Thyroid gland (tissue), 4 donors: ENCODE measurements at regions not wholly inside any gene's neighbourhood (a gene's known extent, or its start where the extent isn't known, plus 50 kb on each side); places are given as distances from the start of the nearest gene placed in this dataset.

Experiments used
- DNase-seq, 2 donors: peaks; one replicate each; pipeline ENCODE4 v3.0.0-alpha.2; 2019
- H3K27ac ChIP-seq, 3 donors: fragments of 200-600 bp; sonication (generic); 1 replicate in 2 of 3; 2 replicates in 1 of 3; pipeline ENCODE4 v1.5.1; 2016 to 2019; ENCODE audit warnings: mild to moderate bottlenecking in 1 of 3, moderate library complexity in 1 of 3
- H3K27me3 ChIP-seq: fragments of 200-600 bp; sonication (generic); one replicate; pipeline ENCODE4 v1.5.1; 2019
- H3K36me3 ChIP-seq, 2 donors: fragments of 200-600 bp; sonication (generic); one replicate each; pipeline ENCODE4 v1.5.1; 2016 to 2019
- H3K4me1 ChIP-seq, 2 donors: fragments of 200-600 bp; sonication (generic); one replicate each; pipeline ENCODE4 v1.5.1; 2017 to 2019
- H3K4me3 ChIP-seq, 3 donors: fragments of 200-600 bp; sonication (generic); replicated peaks in 1 of 3; 1 replicate in 2 of 3; 2 replicates in 1 of 3; pipeline ENCODE4 v1.5.1; 2016; ENCODE audit warnings: mild to moderate bottlenecking in 1 of 3
- H3K9me3 ChIP-seq: fragments of 200-600 bp; sonication (generic); one replicate; pipeline ENCODE4 v1.5.1; 2017
- CTCF ChIP-seq, 6 experiments: fragments of 200-600 bp in 3 of 6; fragments of 450-650 bp in 3 of 6; sonication (generic) in 3 of 6; IDR thresholded peaks; one replicate each; pipeline ENCODE4 v1.5.1; 2016 to 2019; ENCODE audit warnings: antibody characterized with exemption in 6 of 6, mild to moderate bottlenecking in 2 of 6, inconsistent platforms in 1 of 6, moderate library complexity in 1 of 6
- POLR2A ChIP-seq, 2 donors: fragments of 450-650 bp; IDR thresholded peaks; one replicate each; pipeline ENCODE4 v1.6.1; 2017; ENCODE audit warnings: antibody characterized with exemption in 2 of 2, mild to moderate bottlenecking in 2 of 2, moderate library complexity in 1 of 2
- WGBS, 2 donors: methylation state at CpG; one replicate each; pipeline ENCODE4 v1.1.5; 2017; 5-methylcytosine and 5-hydroxymethylcytosine counted together
- intact Hi-C: fragments of 100-400 bp; cut with DNase I; formaldehyde crosslinking; loops from one replicate; pipeline ENCODE4 v1.15.1; 2023

- no peak for DNase-seq
- intact Hi-C loops: no loop called here
- Histone ChIP-seq H3K36me3 (no peaks in the 10 kb centered on the region), H3K9me3 (no peaks in the 10 kb centered on the region), H3K4me3 (no peak overlapping the region), H3K4me1 (no peaks in the 10 kb centered on the region), H3K27me3 (no peaks in the 10 kb centered on the region), H3K27ac (no peak overlapping the region)
- no peak for TF ChIP-seq CTCF (IDR thresholded peaks at IDR 0.05)
- no peak for TF ChIP-seq POLR2A (IDR thresholded peaks at IDR 0.05)
- WGBS, 2 donors: 74 to 81% methylated on average over 9 of the region's 9 CpGs
These were observed 239.0 kb upstream of the DIAPH2 start for GRCh38 chrX:96445531-96446065.

- WGBS, 2 donors: 94% methylated on average over 3 of the region's 3 CpGs
- TF ChIP-seq POLR2A (IDR thresholded peaks at IDR 0.05) (no peak), CTCF (IDR thresholded peaks at IDR 0.05) (no peak)
- no peaks in the 10 kb centered on the region for H3K36me3 ChIP-seq
- H3K9me3 ChIP-seq: no peaks in the 10 kb centered on the region
- DNase-seq: no peak
- intact Hi-C loops: no loop called here
- no peak overlapping the region for H3K27ac ChIP-seq
- no peaks in the 10 kb centered on the region for H3K27me3 ChIP-seq
- H3K4me1 ChIP-seq: no peaks in the 10 kb centered on the region
- no peak overlapping the region for H3K4me3 ChIP-seq
These were observed 238.1 kb upstream of the DIAPH2 start for GRCh38 chrX:96446524-96446923.

GRCh38 chrX:96447161-96447560 lies 237.5 kb upstream of the DIAPH2 start:
- DNase-seq: no peak
- intact Hi-C loops: no loop called here
- no peak for TF ChIP-seq CTCF (IDR thresholded peaks at IDR 0.05)
- TF ChIP-seq POLR2A (IDR thresholded peaks at IDR 0.05): no peak
- Histone ChIP-seq H3K9me3 (no peaks in the 10 kb centered on the region), H3K27me3 (no peaks in the 10 kb centered on the region), H3K36me3 (no peaks in the 10 kb centered on the region), H3K4me3 (no peak overlapping the region), H3K4me1 (no peaks in the 10 kb centered on the region), H3K27ac (no peak overlapping the region)
- WGBS, 2 donors: 73 to 95% methylated on average over 1 of the region's 1 CpG

- H3K27ac ChIP-seq: no peak overlapping the region
- H3K36me3 ChIP-seq: no peaks in the 10 kb centered on the region
- H3K4me1 ChIP-seq: no peaks in the 10 kb centered on the region
- DNase-seq: no peak
- TF ChIP-seq CTCF (IDR thresholded peaks at IDR 0.05): no peak
- no peak for TF ChIP-seq POLR2A (IDR thresholded peaks at IDR 0.05)
- intact Hi-C loops: no loop called here
- WGBS, 2 donors: 97 to 98% methylated on average over 6 of the region's 6 CpGs
- no peaks in the 10 kb centered on the region for H3K27me3 ChIP-seq
- H3K4me3 ChIP-seq: no peak overlapping the region
- H3K9me3 ChIP-seq: no peaks in the 10 kb centered on the region
These were observed 235.5 kb upstream of the DIAPH2 start for GRCh38 chrX:96449191-96449590.

GRCh38 chrX:96449896-96450295 lies 234.7 kb upstream of the DIAPH2 start:
- DNase-seq: no peak
- intact Hi-C loops: no loop called here
- H3K4me1 ChIP-seq: no peaks in the 10 kb centered on the region
- H3K36me3 ChIP-seq: no peaks in the 10 kb centered on the region
- H3K27ac ChIP-seq: no peak overlapping the region
- no peak overlapping the region for H3K4me3 ChIP-seq
- TF ChIP-seq POLR2A (IDR thresholded peaks at IDR 0.05): no peak
- no peak for TF ChIP-seq CTCF (IDR thresholded peaks at IDR 0.05)
- no peaks in the 10 kb centered on the region for H3K9me3 ChIP-seq
- H3K27me3 ChIP-seq: no peaks in the 10 kb centered on the region
